Activated T-helper 17 cell treated with anti-CD3 and anti-CD28 coated beads, Interleukin-2, amount 50 U/mL, for 72 hours (primary cell): ENCODE measurements at regions not wholly inside any gene's neighbourhood (a gene's known extent, or its start where the extent isn't known, plus 50 kb on each side); places are given as distances from the start of the nearest gene placed in this dataset.
"Not testable (repeated sequence)": the region's sequence is repeated elsewhere in the genome, so short reads cannot be mapped to it uniquely, and the experiment has no call there.

Source experiments
- ATAC-seq: fragments of 150-1000 bp; cut with Tn5 transposase; replicated peaks from 2 replicates; pipeline ENCODE4 v1.10.0; 2021; ENCODE audit warnings: mild to moderate bottlenecking, moderate library complexity
- H3K27ac Mint-ChIP-seq: one replicate; pipeline ENCODE4 v1.8.0; 2022; ENCODE audit warnings: mixed read lengths
- H3K27me3 Mint-ChIP-seq: one replicate; pipeline ENCODE4 v1.8.0; 2022; ENCODE audit warnings: mixed read lengths
- H3K36me3 Mint-ChIP-seq: one replicate; pipeline ENCODE4 v1.8.0; 2022; ENCODE audit warnings: low read depth, mild to moderate bottlenecking, mixed read lengths
- H3K4me1 Mint-ChIP-seq: one replicate; pipeline ENCODE4 v1.8.0; 2022; ENCODE audit warnings: mixed read lengths
- H3K4me3 Mint-ChIP-seq: one replicate; pipeline ENCODE4 v1.8.0; 2022; ENCODE audit warnings: mild to moderate bottlenecking, mixed read lengths
- H3K9me3 Mint-ChIP-seq: one replicate; pipeline ENCODE4 v1.8.0; 2022; ENCODE audit warnings: mixed read lengths

GRCh38 chr12:67876305-67876915 lies 112.8 kb upstream of the IFNG-AS1 start:
- Mint-ChIP-seq H3K27me3 (peaks cover 3% of the 10 kb centered on the region), H3K4me1 (no peaks in the 10 kb centered on the region), H3K36me3 (no peaks in the 10 kb centered on the region), H3K4me3 (no peak overlapping the region), H3K27ac (no peak overlapping the region), H3K9me3 (no peaks in the 10 kb centered on the region)
- no peak for ATAC-seq

GRCh38 chr12:67877727-67878126 lies 111.5 kb upstream of the IFNG-AS1 start:
- H3K27ac Mint-ChIP-seq = no peak overlapping the region
- H3K36me3 Mint-ChIP-seq = no peaks in the 10 kb centered on the region
- no peak overlapping the region for H3K4me3 Mint-ChIP-seq
- H3K27me3 Mint-ChIP-seq = peaks cover 3% of the 10 kb centered on the region
- H3K4me1 Mint-ChIP-seq = no peaks in the 10 kb centered on the region
- no peaks in the 10 kb centered on the region for H3K9me3 Mint-ChIP-seq
- ATAC-seq = no peak

GRCh38 chr12:67879937-67880336 lies 109.3 kb upstream of the IFNG-AS1 start:
- no peak overlapping the region for H3K4me3 Mint-ChIP-seq
- no peaks in the 10 kb centered on the region for H3K36me3 Mint-ChIP-seq
- no peaks in the 10 kb centered on the region for H3K4me1 Mint-ChIP-seq
- no peaks in the 10 kb centered on the region for H3K9me3 Mint-ChIP-seq
- peaks cover 3% of the 10 kb centered on the region for H3K27me3 Mint-ChIP-seq
- ATAC-seq = no peak
- H3K27ac Mint-ChIP-seq = no peak overlapping the region

DNA sequence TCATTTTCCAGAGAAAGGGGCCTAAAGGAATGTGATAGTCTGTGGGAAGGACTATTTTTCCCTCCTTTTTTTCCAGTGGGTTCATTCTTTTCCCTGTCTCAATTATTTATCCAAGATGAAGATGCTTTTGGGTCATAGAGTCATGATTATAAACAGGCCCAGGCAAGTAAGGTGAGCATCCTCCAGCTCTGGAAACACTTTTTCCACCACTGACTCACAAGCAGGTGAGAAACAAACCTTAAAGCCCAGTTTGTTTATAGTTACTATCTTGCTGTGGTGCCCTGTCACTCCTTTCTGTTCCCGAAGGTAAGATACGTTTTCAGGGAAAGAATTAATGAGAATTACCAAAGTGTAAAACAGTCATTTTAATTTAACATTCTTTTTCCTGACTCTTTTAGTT lies 107.7 kb upstream of the IFNG-AS1 start:
- Mint-ChIP-seq H3K4me1 (no peaks in the 10 kb centered on the region), H3K9me3 (no peaks in the 10 kb centered on the region), H3K4me3 (no peak overlapping the region), H3K27ac (no peak overlapping the region), H3K36me3 (no peaks in the 10 kb centered on the region), H3K27me3 (peaks cover 3% of the 10 kb centered on the region)
- no peak for ATAC-seq

DNA sequence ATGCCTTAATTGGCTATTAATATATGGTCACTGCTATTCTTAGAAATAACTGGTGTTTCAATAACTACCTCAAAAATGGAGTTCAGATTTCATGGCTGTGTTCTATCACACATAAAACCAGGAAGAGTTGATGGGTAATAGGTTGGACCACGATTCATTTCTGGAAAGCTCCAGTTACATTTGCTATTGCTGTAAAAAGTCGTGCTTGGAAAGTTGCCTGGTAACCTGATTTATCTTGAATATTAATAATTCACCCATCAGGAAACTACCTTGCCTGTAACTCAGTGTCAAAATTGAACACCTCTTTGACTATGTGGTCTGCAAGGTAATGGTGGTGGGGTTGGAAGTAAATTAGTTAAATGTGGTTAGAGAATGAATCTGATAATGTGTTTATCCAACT lies 104.7 kb upstream of the IFNG-AS1 start:
- no peak for ATAC-seq
- Mint-ChIP-seq H3K4me3 (no peak overlapping the region), H3K27me3 (peaks cover 6% of the 10 kb centered on the region), H3K36me3 (no peaks in the 10 kb centered on the region), H3K27ac (no peak overlapping the region), H3K4me1 (peaks cover 7% of the 10 kb centered on the region), H3K9me3 (peaks cover 6% of the 10 kb centered on the region)

DNA sequence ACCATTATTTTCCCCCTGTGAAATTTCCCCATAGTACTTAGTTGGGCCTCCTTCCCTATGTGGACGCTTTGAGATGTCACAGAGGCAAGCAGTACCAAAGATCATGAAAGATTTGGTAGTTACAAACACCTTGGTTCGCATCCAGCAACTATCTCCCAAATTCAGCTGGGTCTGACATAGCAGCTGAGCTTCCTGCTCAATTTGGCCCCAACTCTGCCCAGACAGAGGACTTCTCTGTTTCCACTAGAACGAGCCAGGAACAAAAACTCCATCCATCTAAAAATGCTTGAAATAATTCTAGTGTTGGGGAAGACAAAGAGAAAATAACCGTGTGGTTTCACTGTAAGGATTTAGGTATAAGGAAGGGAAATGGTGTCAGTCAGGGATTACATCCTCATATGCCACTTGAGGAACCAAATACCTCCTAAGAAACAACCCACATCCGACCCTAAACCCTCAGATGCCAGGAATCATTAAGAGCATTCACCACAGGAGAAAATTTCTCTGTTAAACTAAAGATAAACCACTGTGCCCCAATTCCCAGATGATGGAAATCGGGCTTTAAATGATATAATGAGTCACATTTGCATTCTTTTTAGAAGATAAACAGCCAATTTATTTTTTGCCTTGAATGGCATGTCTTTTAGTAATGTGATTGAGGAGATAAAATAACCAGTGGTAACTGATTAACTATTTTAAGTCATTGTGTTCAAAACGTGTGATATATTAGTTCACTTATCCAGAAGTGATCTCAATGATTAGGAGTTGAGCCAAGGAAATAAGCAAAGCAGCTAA lies 103.7 kb upstream of the IFNG-AS1 start:
- Mint-ChIP-seq H3K4me1 (peaks cover 9% of the 10 kb centered on the region), H3K9me3 (peaks cover 6% of the 10 kb centered on the region), H3K36me3 (no peaks in the 10 kb centered on the region), H3K4me3 (no peak overlapping the region), H3K27me3 (peaks cover 6% of the 10 kb centered on the region), H3K27ac (no peak overlapping the region)
- no peak for ATAC-seq

GRCh38 chr12:67887065-67887464 lies 102.2 kb upstream of the IFNG-AS1 start:
- no peak overlapping the region for H3K4me3 Mint-ChIP-seq

GRCh38 chr12:67889931-67890330 lies 99.3 kb upstream of the IFNG-AS1 start:
- Mint-ChIP-seq H3K27ac (no peak overlapping the region), H3K36me3 (no peaks in the 10 kb centered on the region), H3K27me3 (peaks cover 3% of the 10 kb centered on the region), H3K9me3 (peaks cover 10% of the 10 kb centered on the region), H3K4me3 (no peak overlapping the region), H3K4me1 (peaks cover 18% of the 10 kb centered on the region)
- no peak for ATAC-seq

More at GRCh38 chr12:67887065-67887464, 102.2 kb upstream of the IFNG-AS1 start:
- no peaks in the 10 kb centered on the region for H3K36me3 Mint-ChIP-seq
- H3K4me1 Mint-ChIP-seq = peaks cover 13% of the 10 kb centered on the region
- H3K27ac Mint-ChIP-seq = no peak overlapping the region
- ATAC-seq = no peak
- peaks cover 6% of the 10 kb centered on the region for H3K27me3 Mint-ChIP-seq
- H3K9me3 Mint-ChIP-seq = peaks cover 6% of the 10 kb centered on the region

GRCh38 chr12:67890726-67891258 lies 98.5 kb upstream of the IFNG-AS1 start:
- H3K4me1 Mint-ChIP-seq = peaks cover 18% of the 10 kb centered on the region
- H3K27ac Mint-ChIP-seq = peak overlapping the region; percentile 7

DNA sequence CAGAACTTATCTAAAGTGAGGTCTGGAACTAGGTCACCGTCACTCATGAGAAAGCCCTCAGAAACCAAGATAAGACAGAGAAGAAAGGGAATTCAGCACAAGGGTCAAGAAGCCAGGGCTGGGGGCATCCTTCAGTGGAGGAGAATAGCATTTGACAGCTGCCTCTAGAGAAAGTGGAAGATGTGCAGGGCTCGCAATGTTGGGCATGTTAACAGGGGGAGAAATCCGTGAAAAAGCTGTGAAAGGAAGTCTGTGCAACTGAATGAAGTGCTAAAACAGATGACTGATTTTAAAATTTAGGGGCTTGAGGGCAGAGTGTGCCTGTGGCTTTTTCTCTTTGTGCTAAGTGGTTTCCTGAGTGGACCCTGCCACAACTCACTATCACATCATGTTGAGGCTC lies 97.7 kb upstream of the IFNG-AS1 start:
- peaks cover 10% of the 10 kb centered on the region for H3K9me3 Mint-ChIP-seq

More at GRCh38 chr12:67890726-67891258, 98.5 kb upstream of the IFNG-AS1 start:
- no peak for ATAC-seq
- Mint-ChIP-seq H3K36me3 (no peaks in the 10 kb centered on the region), H3K9me3 (peaks cover 10% of the 10 kb centered on the region), H3K27me3 (peaks cover 3% of the 10 kb centered on the region), H3K4me3 (no peak overlapping the region)

DNA sequence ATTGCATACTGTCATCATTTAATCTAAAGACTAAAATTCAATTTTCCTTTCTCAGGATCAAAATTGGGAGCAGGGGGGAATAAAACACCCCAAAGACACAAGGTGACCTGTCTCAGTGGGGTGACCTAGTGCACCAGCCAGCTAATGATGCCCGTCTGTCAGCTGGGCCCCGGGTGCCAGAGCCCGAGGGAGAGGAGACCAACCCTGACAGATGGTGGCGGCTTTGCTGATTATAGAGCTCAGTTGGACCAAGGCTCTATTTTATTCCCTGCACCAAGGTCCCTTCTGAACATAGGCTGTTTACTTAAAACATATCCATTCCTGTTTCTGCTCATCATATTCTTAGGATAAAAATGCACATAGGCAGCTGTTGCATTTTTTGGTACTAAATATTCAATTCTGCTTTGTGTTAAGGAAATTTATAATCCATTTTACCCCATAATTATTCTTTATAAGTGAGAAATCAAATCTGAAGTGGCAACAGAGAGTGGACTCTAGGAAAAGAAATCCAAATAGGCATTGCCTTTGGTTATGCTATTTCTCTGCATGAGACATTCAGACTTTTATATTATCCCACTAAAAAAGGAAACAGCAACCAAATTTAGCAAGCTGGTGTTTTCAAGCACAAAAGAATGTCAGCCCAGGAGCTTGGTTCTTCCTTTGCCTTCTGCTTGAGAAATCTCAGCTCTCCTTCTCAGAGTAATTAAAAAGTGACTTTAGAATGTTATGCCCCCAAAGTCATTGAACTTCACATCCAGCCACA lies 96.8 kb upstream of the IFNG-AS1 start:
- Mint-ChIP-seq H3K36me3 (no peaks in the 10 kb centered on the region), H3K27me3 (peaks cover 3% of the 10 kb centered on the region), H3K4me1 (peaks cover 18% of the 10 kb centered on the region), H3K27ac (no peak overlapping the region), H3K9me3 (peaks cover 10% of the 10 kb centered on the region), H3K4me3 (no peak overlapping the region)
- no peak for ATAC-seq

More for the DNA sequence above, 97.7 kb upstream of the IFNG-AS1 start:
- Mint-ChIP-seq H3K4me3 (no peak overlapping the region), H3K36me3 (no peaks in the 10 kb centered on the region), H3K27me3 (peaks cover 3% of the 10 kb centered on the region), H3K27ac (no peak overlapping the region), H3K4me1 (peaks cover 18% of the 10 kb centered on the region)
- no peak for ATAC-seq

- Mint-ChIP-seq H3K9me3 (peaks cover 10% of the 10 kb centered on the region), H3K27me3 (peaks cover 3% of the 10 kb centered on the region), H3K27ac (no peak overlapping the region), H3K4me3 (no peak overlapping the region), H3K36me3 (no peaks in the 10 kb centered on the region), H3K4me1 (peaks cover 18% of the 10 kb centered on the region)
- no peak for ATAC-seq
Observed at GRCh38 chr12:67893022-67893580, 96.1 kb upstream of the IFNG-AS1 start.

- H3K27ac Mint-ChIP-seq, H3K9me3 Mint-ChIP-seq, H3K4me1 Mint-ChIP-seq, H3K36me3 Mint-ChIP-seq, H3K4me3 Mint-ChIP-seq, ATAC-seq, H3K27me3 Mint-ChIP-seq: not testable (repeated sequence)
Observed at GRCh38 chr12:67900418-67900817, 88.8 kb upstream of the IFNG-AS1 start.

DNA sequence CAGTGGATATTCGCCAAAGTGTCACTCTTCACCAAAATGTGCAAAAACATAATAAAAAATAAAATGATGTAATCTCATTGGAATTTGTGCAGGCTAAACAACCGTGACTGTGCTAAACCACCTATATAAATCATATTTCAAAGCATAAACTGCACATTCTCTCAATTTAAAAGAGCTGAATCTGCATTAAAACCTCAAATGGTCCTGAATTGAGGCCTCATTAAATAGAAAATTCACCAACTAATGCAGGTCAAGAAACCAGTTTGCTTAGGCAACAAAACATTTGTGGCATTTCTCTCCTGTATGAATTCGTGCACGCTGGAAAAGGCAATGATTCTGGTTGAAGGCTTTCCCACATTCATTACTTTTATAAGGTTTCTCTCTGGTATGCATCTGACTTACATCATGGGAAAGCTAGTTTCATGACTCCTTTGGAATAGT lies 80.1 kb upstream of the IFNG-AS1 start:
- H3K9me3 Mint-ChIP-seq = peaks cover 5% of the 10 kb centered on the region

More for the DNA sequence above, 80.1 kb upstream of the IFNG-AS1 start:
- Mint-ChIP-seq H3K4me1 (no peaks in the 10 kb centered on the region), H3K27me3 (peaks cover 8% of the 10 kb centered on the region), H3K4me3 (no peak overlapping the region), H3K27ac (no peak overlapping the region), H3K36me3 (no peaks in the 10 kb centered on the region)
- ATAC-seq = no peak
